Gastrocnemius medialis (tissue), 4 donors: ENCODE measurements at regions not wholly inside any gene's neighbourhood (a gene's known extent, or its start where the extent isn't known, plus 50 kb on each side); places are given as distances from the start of the nearest gene placed in this dataset.

ENCODE experiments used
- CTCF ChIP-seq, 5 experiments: fragments of 450-650 bp in 3 of 5; fragments of 200-600 bp in 2 of 5; sonication (generic) in 2 of 5; IDR thresholded peaks in 4 of 5; conservative IDR thresholded peaks in 1 of 5; 1 replicate in 4 of 5; 2 replicates in 1 of 5; pipeline ENCODE4 v1.5.1; 2016 to 2019; ENCODE audit warnings: antibody characterized with exemption in 5 of 5, mild to moderate bottlenecking in 3 of 5, moderate library complexity in 3 of 5
- POLR2A ChIP-seq, 2 donors: fragments of 450-650 bp; IDR thresholded peaks; one replicate each; pipeline ENCODE4 v1.6.1; 2017; ENCODE audit warnings: antibody characterized with exemption in 2 of 2, mild to moderate bottlenecking in 2 of 2, moderate library complexity in 2 of 2

GRCh38 chr3:5613599-5613998 is 426.1 kb downstream of the EDEM1 start:
- TF ChIP-seq CTCF (IDR thresholded peaks at IDR 0.05 in 4 of 5, conservative IDR thresholded peaks at IDR 0.05 in 1 of 5) (no peak), POLR2A (IDR thresholded peaks at IDR 0.05) (no peak)
